GM19397 (cell line): ENCODE measurements at regions not wholly inside any gene's neighbourhood (a gene's known extent, or its start where the extent isn't known, plus 50 kb on each side); places are given as distances from the start of the nearest gene placed in this dataset.

Experiments
- ATAC-seq: cut with Tn5 transposase; IDR thresholded peaks from one replicate; pipeline ENCODE4 v1.9.1; 2021; ENCODE audit warnings: mild to moderate bottlenecking, moderate library complexity; ENCODE audit not compliant: unreplicated experiment

- no peak for ATAC-seq
These were observed 338.7 kb upstream of the SMC2 start for GRCh38 chr9:103755441-103755840.

- ATAC-seq, result no peak
These were observed 338.1 kb upstream of the SMC2 start for GRCh38 chr9:103755986-103756385.

DNA sequence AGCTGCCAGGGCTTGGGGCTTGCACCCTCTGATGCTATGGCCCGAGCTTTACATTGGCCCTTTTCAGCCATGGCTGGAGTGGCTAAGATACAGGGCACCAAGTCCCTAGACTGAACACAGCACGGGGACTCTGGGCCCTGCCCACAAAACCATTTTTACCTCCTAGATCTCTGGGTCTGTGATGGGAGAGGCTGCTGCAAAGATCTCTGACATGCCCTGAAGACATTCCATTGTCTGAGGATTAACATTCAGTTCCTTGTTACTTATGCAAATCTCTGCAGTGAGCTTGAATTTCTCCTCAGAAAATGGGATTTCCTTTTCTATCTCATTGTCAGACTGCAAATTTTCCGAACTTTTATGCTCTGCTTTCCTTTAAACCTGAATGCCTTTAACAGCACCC lies 337.0 kb upstream of the SMC2 start:
- ATAC-seq, result no peak

DNA sequence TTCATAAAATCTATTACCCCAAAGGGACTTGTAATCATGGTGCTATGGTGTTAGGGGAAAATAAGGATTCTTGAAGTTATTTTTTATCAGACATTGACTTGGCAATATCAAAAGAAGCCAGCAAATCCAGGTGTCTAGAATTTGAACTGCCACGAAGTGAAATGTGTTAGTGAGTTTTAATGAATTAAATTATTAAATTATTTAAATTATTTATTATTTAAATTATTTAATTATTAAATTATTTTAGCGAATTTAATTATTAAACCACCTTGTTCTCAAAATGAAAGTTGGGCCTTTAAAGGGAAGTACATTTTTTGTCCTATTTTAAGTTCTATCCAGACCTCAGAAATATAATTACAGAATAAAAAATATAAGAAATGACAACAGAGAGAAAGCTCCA lies 332.6 kb upstream of the SMC2 start:
- no peak for ATAC-seq

DNA sequence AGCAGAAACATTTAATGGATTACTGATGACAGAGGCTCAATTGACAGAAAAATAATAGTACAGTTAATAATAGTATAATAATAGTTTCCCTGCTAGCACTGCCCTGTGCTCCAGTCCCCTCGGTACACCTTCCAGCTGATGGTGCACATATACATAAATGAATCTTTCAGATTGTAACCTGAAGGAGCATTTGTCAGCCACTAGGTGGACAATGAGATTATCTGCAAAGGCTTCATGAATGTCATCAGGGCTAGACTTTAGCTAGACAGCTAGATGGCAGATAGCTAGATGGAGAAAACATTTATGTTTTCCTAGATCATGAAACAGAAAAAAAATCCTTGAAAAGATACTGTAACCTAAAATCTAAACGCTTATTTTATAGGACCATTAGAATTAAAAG lies 304.4 kb upstream of the SMC2 start:
- peak; percentile 83 for ATAC-seq

DNA sequence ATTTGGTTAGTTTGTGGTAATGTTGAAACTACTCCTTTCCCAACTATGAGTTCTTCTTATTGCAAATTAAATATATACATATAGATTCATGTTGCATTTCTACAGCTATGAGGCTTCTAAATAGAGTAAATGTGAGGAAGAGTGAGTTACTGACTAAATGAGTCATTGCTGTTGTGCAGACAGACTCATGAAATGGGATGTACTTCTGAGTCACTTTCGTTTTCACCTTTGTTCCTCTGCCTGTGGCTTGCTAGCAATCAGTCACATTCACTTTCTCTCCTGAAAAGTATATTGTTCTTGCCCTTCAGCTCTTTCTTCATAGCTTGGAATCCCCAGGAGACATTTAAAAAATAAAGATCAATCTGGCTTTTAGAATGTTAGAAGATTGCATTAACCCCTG lies 295.5 kb upstream of the SMC2 start:
- ATAC-seq, result peak; percentile 91

GRCh38 chr9:103799959-103800358 lies 294.1 kb upstream of the SMC2 start:
- ATAC-seq, result no peak

DNA sequence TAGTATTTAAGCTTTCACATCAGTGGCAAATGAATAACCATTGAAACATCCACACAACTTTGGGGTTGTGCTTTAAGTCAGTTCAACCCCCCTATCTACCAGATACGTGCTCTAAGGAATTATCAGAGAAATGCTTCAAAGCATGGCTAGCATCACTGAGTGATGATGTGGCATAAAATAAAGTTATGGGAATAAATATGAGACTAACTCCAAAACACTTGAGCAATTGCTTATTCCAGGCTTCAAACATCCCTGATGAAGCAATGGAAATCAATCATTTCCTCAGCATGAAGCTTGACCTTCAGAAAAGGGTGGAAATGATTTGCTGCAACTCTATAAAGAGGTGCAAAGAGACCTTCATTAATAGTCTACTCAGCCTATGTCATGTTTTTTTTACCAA lies 292.0 kb upstream of the SMC2 start:
- no peak for ATAC-seq

- ATAC-seq, result no peak
These were observed 290.9 kb upstream of the SMC2 start for GRCh38 chr9:103803245-103803644.

DNA sequence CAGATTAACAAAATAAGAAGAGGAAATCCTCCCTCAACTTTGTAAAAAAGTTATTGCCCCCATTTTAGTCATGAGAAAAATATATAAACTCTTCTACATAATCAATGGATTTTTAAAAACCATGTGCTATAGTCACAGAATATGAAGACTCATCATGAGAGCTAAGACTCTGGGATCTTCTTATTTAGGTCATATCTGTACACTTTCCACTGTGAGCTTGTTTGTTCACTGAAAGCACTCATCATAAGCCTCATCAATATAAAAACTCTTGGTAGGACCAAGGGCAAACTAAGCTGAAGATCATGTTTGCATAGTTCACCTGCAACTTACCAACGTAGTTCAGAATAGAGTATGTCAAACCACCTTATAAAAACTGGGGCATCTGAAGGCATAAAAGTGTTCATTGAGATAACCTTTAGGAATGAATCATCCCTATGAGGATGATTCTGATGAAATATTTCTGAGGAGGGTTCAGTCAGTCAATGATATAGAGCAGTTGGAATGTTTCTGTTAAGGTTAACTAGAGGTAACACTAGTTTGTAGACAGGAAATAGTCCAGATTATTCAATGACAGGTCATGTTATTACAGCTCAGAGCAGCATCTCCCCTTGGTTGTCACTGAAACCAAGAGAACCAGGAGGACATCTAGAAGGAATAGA lies 289.9 kb upstream of the SMC2 start:
- ATAC-seq, result no peak

DNA sequence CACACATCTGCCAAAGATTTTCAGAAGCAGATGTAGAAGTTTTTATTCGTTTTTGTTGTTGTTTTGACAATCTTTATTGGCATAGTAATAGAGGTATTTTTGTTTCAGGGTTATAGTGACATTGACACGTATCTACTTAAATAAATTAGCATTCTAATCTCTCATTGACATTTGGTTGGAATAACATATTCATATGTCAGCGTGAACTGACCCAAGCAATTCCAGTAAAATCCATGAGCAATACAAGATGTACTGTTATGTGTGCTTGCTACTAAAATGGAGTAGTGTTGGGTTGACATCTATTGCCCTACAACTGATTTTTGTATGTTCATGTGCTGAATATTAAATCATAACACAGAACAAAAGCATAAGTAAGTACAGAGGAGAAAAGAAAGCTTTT lies 284.4 kb upstream of the SMC2 start:
- ATAC-seq, result no peak

DNA sequence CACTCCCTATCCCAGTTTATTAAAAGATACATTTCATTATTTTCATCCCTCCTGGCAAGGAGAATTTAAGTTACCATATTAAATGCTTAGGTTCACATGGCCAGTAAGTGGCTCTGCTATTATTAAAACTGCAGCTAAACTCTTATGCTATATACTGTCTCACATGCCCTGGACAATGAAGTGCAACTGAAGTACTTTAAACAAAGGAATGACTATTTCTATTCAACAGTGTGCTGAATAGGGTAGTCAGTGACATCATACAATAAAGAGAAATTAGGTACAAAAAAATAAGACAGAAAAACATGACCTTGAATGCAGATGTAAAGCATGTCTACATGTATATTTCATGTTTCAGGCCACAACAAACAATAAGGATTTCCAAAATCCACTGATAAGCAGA lies 282.6 kb upstream of the SMC2 start:
- no peak for ATAC-seq

DNA sequence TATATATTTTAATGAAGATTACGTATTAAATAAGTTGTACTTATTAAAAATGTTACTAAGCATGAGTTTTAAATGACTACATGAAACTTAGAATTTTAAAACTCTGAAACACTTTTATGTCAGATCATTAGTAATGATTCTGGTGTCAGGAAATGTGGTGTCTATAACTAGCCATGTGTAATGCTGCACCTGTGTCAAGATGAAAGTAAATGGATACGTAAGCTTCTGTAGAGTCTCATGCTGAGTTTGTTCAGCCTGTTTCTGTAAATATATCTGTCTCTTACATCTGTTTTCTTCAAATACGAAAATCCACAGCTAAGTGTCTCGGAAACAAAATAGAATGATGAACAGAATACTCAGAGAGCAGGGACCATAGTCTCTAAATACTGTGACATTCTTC lies 278.0 kb upstream of the SMC2 start:
- no peak for ATAC-seq

GRCh38 chr9:103819936-103820335 lies 274.2 kb upstream of the SMC2 start:
- ATAC-seq, result no peak

DNA sequence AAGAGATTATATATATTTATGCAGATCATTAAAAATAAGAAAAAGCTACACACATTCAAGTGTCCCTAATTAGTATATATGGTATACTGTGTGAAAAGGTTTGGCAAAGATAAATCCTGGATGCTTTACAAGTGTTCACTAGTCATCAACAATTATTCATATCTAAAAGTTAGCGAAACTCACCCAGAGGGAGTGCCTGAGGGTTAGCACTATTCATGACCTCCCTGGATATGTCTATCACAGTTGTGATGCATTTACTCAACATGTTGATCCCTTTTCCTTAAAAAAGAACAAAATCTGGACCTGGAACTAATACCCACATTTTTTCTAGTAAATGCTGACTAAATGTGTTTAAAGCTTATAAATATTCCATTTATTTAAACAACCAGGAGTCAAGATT lies 273.0 kb upstream of the SMC2 start:
- ATAC-seq, result no peak

GRCh38 chr9:103837940-103838339 lies 256.2 kb upstream of the SMC2 start:
- no peak for ATAC-seq

GRCh38 chr9:103839197-103839596 lies 254.9 kb upstream of the SMC2 start:
- no peak for ATAC-seq

DNA sequence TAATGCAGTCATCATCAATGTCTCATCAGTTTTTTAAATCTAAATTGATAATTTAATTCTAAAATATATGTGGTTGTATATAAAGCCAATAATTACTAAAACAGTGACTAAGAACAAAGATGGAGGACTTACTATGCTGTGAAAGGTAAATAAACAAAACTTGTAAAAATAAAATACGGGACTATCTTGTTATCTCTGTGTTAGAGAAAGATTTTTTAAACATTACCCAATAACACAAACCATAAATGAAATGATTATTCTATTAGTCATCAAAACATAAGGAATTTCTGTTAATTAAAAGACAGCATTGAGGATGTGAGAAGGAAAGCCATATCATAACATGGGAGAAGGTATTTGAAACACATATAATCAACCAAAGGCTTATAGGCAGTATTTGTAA lies 226.2 kb upstream of the SMC2 start:
- no peak for ATAC-seq

- no peak for ATAC-seq
These were observed 221.3 kb upstream of the SMC2 start for GRCh38 chr9:103872811-103873210.

GRCh38 chr9:103881419-103881818 lies 212.7 kb upstream of the SMC2 start:
- ATAC-seq, result no peak

DNA sequence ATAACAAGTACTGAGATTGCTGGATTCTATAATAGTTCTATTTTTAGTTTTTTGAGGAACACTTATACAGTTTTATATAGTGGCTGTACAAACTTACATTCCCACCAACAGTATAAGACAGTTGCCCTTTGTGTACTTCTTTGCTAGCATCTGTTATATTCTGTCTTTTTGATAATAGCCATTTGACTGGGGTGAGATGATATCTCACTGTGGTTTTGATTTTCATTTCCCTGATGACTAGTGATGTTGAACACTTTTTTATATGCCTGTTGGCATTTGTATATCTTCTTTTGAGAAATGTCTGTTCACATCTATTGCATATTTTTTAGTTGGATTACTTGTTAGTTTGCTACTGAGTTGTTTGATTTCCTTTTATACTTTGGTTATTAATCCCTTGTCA lies 204.1 kb upstream of the SMC2 start:
- no peak for ATAC-seq

- no peak for ATAC-seq
These were observed 199.9 kb upstream of the SMC2 start for GRCh38 chr9:103894184-103894583.

DNA sequence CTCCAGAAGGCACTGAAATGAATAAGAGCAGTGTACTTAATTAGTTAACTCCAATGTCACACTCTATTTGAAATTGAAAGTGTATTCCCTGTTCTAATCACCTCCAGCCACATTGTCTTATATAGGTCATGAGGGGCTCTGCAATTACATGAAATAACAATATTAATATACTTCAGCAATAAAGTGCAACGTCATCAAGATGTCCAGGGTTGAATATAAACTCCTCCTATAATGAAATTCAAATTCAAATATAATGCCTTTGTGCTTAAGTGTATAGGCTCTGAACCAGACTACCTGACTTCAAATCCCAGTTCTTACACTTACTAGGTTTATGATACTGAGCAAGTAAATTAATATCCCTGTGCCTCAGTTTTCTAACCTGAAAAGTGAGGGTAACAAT lies 195.6 kb upstream of the SMC2 start:
- ATAC-seq, result no peak

- ATAC-seq, result no peak
These were observed 194.2 kb upstream of the SMC2 start for GRCh38 chr9:103899866-103900265.
